ENCODE measurements at regions not wholly inside any gene's neighbourhood (a gene's known extent, or its start where the extent isn't known, plus 50 kb on each side); places are given as distances from the start of the nearest gene placed in this dataset.

DNA sequence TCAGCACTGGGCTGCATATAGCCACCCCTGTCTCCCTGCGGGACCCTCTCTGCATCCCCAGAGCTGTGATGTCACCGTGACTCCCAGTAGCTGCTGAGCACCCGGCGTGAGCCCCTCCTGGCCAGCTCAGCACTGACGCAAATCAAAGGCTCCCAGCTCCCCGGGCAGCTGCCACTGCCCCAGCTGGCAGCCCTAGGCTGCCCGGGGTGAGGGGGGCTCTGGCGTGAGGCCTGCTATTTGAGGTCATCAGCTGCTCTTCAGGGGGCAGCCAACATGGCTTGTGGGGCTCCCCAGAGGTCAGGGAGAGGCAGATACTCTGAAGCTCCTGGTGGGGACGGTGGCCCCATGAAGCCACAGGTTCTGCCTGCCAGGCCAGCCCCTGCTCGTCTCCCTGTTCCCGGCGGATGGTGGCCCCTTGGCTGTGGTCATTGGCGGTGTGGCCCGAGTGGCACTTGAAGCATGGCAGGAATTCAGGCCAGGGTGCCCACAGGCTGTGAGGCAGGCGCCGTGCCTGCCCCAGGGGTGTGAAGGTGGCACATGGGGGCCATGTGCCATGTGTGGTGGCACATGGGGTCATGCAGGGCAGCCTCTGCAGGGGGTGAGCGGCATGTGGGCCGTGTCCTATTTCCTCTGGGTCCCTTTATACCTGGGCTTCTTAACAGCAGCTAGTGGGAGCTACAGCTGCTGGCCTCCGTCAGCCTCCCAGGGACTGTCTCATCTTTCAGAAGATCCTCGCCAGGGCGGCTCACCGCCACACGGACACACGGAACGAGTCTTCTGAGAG, 85.4 kb downstream of the SIK1 start (continued):
- TF ChIP-seq JUN (IDR thresholded peaks at IDR 0.05) = peak; percentile 65 to 78; a peak in 4 of 5 replicates
- TF ChIP-seq, protein P1, sequence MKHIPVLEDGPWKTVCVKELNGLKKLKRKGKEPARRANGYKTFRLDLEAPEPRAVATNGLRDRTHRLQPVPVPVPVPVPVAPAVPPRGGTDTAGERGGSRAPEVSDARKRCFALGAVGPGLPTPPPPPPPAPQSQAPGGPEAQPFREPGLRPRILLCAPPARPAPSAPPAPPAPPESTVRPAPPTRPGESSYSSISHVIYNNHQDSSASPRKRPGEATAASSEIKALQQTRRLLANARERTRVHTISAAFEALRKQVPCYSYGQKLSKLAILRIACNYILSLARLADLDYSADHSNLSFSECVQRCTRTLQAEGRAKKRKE (CRISPR knock-in tag; IDR thresholded peaks at IDR 0.05; ENCODE audit: low read depth) = peak; percentile 84
- no peak; the same call in 1 of the 2 replicates for TF ChIP-seq JUNB (IDR thresholded peaks at IDR 0.05)
- TF ChIP-seq ZSCAN20 (CRISPR knock-in tag; IDR thresholded peaks at IDR 0.05) = 0 out of 2 replicates have a peak, but pooled peaks have one; percentile 15
- TF ChIP-seq EP300 (IDR thresholded peaks at IDR 0.05) = peak; percentile 93 to 95; a peak in 4 of 5 replicates
- TF ChIP-seq NPAS2 (CRISPR knock-in tag; IDR thresholded peaks at IDR 0.05; ENCODE audit: borderline replicate concordance) = peak; percentile 52; the same call in 1 of the 2 replicates
- peak; percentile 37; the same call in 1 of the 2 replicates for TF ChIP-seq RARB (CRISPR knock-in tag; IDR thresholded peaks at IDR 0.05)
- no peak for TF ChIP-seq EHMT2 (IDR thresholded peaks at IDR 0.05; ENCODE audit: low read depth)

DNA sequence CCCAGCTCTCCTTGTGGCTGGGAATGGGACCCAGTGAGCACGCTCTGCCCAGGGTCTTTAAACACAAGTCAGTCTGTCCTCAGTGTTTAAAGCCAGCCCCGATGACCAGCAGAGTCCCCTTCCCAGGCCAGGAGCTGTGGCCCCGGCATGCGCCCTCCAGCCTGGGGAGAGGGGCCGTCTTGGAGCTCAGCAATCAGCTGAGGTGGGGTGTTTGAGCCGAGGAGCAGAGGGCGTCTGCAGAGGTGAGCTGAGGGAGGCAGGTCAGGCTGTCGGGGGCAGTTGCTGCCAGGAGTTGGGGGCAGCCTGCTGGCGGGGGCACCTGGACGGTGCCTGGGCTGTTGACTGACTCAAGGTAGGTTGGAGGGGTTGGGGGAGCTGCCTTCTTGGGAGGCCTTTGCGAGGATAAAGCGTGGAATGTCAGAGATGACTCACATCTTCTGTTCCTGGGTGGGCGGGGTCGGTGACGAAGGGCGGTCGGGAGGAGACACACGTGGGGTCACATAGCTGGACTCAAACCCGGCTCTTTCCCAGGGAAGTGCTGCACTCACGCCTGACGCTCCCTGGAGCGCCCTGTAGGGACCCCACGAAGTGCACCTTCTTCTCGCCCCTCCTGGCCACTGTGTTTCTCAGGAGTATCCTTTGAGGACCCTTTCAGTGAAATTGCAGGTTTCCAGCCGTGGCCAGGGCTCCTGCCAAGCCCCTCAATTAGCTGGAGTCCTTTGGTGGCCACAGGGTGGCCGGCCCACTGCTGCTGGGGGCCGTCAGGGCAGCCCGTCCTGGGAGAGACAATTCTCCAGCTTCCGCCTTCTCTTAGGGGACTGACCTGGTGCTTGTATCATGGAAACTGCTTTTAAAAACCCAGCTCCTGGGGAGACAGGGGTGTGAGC, 86.2 kb downstream of the SIK1 start:
- WGBS (ENCODE audit: missing lambda C conversion rate) = 2% methylated on average over 16 of the region's 29 CpGs
- POLR2A ChIA-PET = interaction anchor here (0.8 to 1.0 kb wide), 3 partner anchors 8 to 269 kb away, joined by 4 to 5 read pairs (median 4); no protein-coding TSS in a partner anchor
- TF ChIP-seq EP300 (IDR thresholded peaks at IDR 0.05) (peak; percentile 92 to 93; a peak in 4 of 5 replicates), KDM5A (IDR thresholded peaks at IDR 0.05) (no peak), JUNB (IDR thresholded peaks at IDR 0.05) (peak; percentile 52), SMC3 (IDR thresholded peaks at IDR 0.05) (peak; percentile 11; the same call in 1 of the 3 replicates), CEBPB (IDR thresholded peaks at IDR 0.05) (no peak), RNF2 (IDR thresholded peaks at IDR 0.05; ENCODE audit: borderline replicate concordance, low read depth) (no peak), FOXS1 (CRISPR knock-in tag; IDR thresholded peaks at IDR 0.05) (no peak; the same call in 1 of the 2 replicates), PHF8 (IDR thresholded peaks at IDR 0.05; ENCODE audit: borderline replicate concordance, low read depth) (no peak), RAD21 (conservative IDR thresholded peaks at IDR 0.05 in 1 of 2, IDR thresholded peaks at IDR 0.05 in 1 of 2) (peak in 1 of 2 experiments; percentile 19; a peak in 1 of 5 replicates), RCOR1 (IDR thresholded peaks at IDR 0.05; ENCODE audit: low read depth, low read length) (no peak), FOSB (CRISPR knock-in tag; IDR thresholded peaks at IDR 0.05) (0 out of 2 replicates have a peak, but pooled peaks have one; percentile 8), ZC3H11A (IDR thresholded peaks at IDR 0.05) (no peak), CHD2 (IDR thresholded peaks at IDR 0.05; ENCODE audit: low read length, partially characterized antibody) (no peak), TFCP2L1 (CRISPR knock-in tag; IDR thresholded peaks at IDR 0.05) (0 out of 2 replicates have a peak, but pooled peaks have one; percentile 48), HOXB13 (CRISPR knock-in tag; IDR thresholded peaks at IDR 0.05; ENCODE audit: low read depth) (peak; percentile 89)
- TF ChIP-seq, protein P2, sequence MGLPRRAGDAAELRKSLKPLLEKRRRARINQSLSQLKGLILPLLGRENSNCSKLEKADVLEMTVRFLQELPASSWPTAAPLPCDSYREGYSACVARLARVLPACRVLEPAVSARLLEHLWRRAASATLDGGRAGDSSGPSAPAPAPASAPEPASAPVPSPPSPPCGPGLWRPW (IDR thresholded peaks at IDR 0.05) = no peak
- TF ChIP-seq, protein P3, sequence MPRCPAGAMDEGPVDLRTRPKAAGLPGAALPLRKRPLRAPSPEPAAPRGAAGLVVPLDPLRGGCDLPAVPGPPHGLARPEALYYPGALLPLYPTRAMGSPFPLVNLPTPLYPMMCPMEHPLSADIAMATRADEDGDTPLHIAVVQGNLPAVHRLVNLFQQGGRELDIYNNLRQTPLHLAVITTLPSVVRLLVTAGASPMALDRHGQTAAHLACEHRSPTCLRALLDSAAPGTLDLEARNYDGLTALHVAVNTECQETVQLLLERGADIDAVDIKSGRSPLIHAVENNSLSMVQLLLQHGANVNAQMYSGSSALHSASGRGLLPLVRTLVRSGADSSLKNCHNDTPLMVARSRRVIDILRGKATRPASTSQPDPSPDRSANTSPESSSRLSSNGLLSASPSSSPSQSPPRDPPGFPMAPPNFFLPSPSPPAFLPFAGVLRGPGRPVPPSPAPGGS (IDR thresholded peaks at IDR 0.05) = peak; percentile 12; the same call in 1 of the 3 replicates
- TF ChIP-seq, protein P4, sequence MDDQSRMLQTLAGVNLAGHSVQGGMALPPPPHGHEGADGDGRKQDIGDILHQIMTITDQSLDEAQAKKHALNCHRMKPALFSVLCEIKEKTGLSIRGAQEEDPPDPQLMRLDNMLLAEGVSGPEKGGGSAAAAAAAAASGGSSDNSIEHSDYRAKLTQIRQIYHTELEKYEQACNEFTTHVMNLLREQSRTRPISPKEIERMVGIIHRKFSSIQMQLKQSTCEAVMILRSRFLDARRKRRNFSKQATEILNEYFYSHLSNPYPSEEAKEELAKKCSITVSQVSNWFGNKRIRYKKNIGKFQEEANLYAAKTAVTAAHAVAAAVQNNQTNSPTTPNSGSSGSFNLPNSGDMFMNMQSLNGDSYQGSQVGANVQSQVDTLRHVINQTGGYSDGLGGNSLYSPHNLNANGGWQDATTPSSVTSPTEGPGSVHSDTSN (IDR thresholded peaks at IDR 0.05) = no peak
- TF ChIP-seq, protein P5, sequence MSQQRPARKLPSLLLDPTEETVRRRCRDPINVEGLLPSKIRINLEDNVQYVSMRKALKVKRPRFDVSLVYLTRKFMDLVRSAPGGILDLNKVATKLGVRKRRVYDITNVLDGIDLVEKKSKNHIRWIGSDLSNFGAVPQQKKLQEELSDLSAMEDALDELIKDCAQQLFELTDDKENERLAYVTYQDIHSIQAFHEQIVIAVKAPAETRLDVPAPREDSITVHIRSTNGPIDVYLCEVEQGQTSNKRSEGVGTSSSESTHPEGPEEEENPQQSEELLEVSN (IDR thresholded peaks at IDR 0.05; ENCODE audit: borderline replicate concordance, low read depth) = peak; percentile 37; the same call in 1 of the 2 replicates
- TF ChIP-seq, protein P6, sequence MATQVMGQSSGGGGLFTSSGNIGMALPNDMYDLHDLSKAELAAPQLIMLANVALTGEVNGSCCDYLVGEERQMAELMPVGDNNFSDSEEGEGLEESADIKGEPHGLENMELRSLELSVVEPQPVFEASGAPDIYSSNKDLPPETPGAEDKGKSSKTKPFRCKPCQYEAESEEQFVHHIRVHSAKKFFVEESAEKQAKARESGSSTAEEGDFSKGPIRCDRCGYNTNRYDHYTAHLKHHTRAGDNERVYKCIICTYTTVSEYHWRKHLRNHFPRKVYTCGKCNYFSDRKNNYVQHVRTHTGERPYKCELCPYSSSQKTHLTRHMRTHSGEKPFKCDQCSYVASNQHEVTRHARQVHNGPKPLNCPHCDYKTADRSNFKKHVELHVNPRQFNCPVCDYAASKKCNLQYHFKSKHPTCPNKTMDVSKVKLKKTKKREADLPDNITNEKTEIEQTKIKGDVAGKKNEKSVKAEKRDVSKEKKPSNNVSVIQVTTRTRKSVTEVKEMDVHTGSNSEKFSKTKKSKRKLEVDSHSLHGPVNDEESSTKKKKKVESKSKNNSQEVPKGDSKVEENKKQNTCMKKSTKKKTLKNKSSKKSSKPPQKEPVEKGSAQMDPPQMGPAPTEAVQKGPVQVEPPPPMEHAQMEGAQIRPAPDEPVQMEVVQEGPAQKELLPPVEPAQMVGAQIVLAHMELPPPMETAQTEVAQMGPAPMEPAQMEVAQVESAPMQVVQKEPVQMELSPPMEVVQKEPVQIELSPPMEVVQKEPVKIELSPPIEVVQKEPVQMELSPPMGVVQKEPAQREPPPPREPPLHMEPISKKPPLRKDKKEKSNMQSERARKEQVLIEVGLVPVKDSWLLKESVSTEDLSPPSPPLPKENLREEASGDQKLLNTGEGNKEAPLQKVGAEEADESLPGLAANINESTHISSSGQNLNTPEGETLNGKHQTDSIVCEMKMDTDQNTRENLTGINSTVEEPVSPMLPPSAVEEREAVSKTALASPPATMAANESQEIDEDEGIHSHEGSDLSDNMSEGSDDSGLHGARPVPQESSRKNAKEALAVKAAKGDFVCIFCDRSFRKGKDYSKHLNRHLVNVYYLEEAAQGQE (IDR thresholded peaks at IDR 0.05) = no peak

More for the DNA sequence above, 86.2 kb downstream of the SIK1 start:
- peak; percentile 33 to 55 for ATAC-seq
- CTCF ChIA-PET = interaction anchor here (1.2 to 3.0 kb wide), 4 partner anchors 15 to 305 kb away, joined by 3 to 15 read pairs (median 5); no protein-coding TSS in a partner anchor
- DNase-seq (ENCODE audit: low read depth in 1 of 2, low spot score in 1 of 2) = peak; percentile 62 to 98
- Histone ChIP-seq H3K27ac (peak overlapping the region; percentile 100), H3K4me3 (no peak overlapping the region), H3K4me2 (peak overlapping the region; percentile 72), H3K9me3 (no peaks in the 10 kb centered on the region), H3K4me1 (peaks cover 68% of the 10 kb centered on the region)
- no peak for FAIRE-seq
